ENCODE measurements at regions not wholly inside any gene's neighbourhood (a gene's known extent, or its start where the extent isn't known, plus 50 kb on each side); places are given as distances from the start of the nearest gene placed in this dataset.

- TF ChIP-seq GATA2 (IDR thresholded peaks at IDR 0.05; ENCODE audit: low read depth, low read length) (no peak), GATA3 (IDR thresholded peaks at IDR 0.05; ENCODE audit: low read depth, low read length) (no peak)
Observed at GRCh38 chr4:38268108-38268820, 308.1 kb downstream of the PTTG2 start.

Data from SH-SY5Y (cell line).